ENCODE measurements at regions not wholly inside any gene's neighbourhood (a gene's known extent, or its start where the extent isn't known, plus 50 kb on each side); places are given as distances from the start of the nearest gene placed in this dataset.

DNA sequence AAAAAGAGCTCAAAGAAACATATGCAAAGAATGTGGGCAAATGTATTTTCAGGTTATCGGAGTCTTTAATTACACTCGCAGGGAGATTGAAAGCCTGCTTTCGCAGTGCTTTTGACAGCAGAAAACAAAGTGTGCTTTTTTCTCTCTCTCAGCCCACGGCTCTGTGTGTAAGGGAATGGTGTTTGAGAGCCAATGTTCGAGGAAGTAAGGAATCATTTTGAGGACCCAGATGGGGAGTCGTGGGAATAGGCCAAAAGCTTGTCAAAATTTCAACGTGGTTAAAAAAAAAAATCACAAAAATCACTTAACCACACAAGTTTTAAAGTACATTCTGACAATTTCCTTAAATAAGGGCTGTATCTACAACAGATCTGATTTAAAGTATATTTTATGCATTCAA lies 197.1 kb upstream of the IRS2 start:
- no peak for TF ChIP-seq JUNB (IDR thresholded peaks at IDR 0.05; ENCODE audit: unreplicated experiment)
- Mint-ChIP-seq H3K9me3 (no peaks in the 10 kb centered on the region), H3K4me1 (no peaks in the 10 kb centered on the region), H3K36me3 (ENCODE audit: low read depth) (no peaks in the 10 kb centered on the region), H3K27ac (no peak overlapping the region), H3K27me3 (ENCODE audit: insufficient read depth, low read depth, poor library complexity) (peaks cover 2% of the 10 kb centered on the region), H3K4me3 (no peak overlapping the region)
- H3K27me3 ChIP-seq (ENCODE audit: insufficient read depth): no peaks in the 10 kb centered on the region
- no peak overlapping the region for H2AFZ ChIP-seq
- H3K9me2 ChIP-seq (ENCODE audit: insufficient read depth): no peaks in the 10 kb centered on the region; the same call in 1 of the 2 replicates
- H3K4me3 ChIP-seq: no peak overlapping the region
- H3K27ac ChIP-seq (ENCODE audit: low read depth): no peak overlapping the region
- no peak overlapping the region for H3K4me2 ChIP-seq
- H3F3A ChIP-seq (replicated peaks; ENCODE audit: low read depth): no peaks in the 10 kb centered on the region
- ATAC-seq (no peak), DNase-seq (ENCODE audit: low spot score) (no peak)
- H3K36me3 ChIP-seq (ENCODE audit: insufficient read depth): no peaks in the 10 kb centered on the region
- H4K20me1 ChIP-seq (replicated peaks; ENCODE audit: insufficient read depth): no peaks in the 10 kb centered on the region
- no peaks in the 10 kb centered on the region for H3K4me1 ChIP-seq (ENCODE audit: insufficient read depth)
- H3K79me2 ChIP-seq (replicated peaks; ENCODE audit: insufficient read depth): no peaks in the 10 kb centered on the region

DNA sequence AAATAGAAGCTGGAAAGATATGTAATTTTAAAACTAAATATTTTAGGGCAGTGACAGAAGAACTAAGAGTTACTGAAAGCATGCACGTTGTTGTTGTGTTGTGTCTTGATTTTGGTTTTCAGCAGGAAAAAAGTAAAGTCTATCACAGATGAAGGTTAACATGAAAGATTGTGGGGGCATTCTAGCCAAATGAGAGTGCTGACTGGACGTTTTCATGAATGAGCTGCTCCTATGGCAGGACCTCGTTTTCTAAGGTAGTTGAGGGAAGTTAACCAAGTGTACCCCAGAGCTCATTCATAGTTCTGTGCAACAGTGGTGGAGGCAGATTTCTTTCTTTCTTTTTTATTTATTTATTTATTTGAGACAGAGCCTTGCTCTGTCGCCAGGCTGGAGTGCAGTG lies 194.6 kb upstream of the IRS2 start:
- no peaks in the 10 kb centered on the region for H3K79me2 ChIP-seq (replicated peaks; ENCODE audit: insufficient read depth)
- no peak overlapping the region for H3K4me3 ChIP-seq
- H3K27me3 ChIP-seq (ENCODE audit: insufficient read depth): no peaks in the 10 kb centered on the region
- H3K4me2 ChIP-seq: no peak overlapping the region
- H3K4me3 Mint-ChIP-seq: no peak overlapping the region
- H4K20me1 ChIP-seq (replicated peaks; ENCODE audit: insufficient read depth): no peaks in the 10 kb centered on the region
- no peaks in the 10 kb centered on the region for H3K4me1 ChIP-seq (ENCODE audit: insufficient read depth)
- H3F3A ChIP-seq (replicated peaks; ENCODE audit: low read depth): no peaks in the 10 kb centered on the region
- TF ChIP-seq, protein P1, sequence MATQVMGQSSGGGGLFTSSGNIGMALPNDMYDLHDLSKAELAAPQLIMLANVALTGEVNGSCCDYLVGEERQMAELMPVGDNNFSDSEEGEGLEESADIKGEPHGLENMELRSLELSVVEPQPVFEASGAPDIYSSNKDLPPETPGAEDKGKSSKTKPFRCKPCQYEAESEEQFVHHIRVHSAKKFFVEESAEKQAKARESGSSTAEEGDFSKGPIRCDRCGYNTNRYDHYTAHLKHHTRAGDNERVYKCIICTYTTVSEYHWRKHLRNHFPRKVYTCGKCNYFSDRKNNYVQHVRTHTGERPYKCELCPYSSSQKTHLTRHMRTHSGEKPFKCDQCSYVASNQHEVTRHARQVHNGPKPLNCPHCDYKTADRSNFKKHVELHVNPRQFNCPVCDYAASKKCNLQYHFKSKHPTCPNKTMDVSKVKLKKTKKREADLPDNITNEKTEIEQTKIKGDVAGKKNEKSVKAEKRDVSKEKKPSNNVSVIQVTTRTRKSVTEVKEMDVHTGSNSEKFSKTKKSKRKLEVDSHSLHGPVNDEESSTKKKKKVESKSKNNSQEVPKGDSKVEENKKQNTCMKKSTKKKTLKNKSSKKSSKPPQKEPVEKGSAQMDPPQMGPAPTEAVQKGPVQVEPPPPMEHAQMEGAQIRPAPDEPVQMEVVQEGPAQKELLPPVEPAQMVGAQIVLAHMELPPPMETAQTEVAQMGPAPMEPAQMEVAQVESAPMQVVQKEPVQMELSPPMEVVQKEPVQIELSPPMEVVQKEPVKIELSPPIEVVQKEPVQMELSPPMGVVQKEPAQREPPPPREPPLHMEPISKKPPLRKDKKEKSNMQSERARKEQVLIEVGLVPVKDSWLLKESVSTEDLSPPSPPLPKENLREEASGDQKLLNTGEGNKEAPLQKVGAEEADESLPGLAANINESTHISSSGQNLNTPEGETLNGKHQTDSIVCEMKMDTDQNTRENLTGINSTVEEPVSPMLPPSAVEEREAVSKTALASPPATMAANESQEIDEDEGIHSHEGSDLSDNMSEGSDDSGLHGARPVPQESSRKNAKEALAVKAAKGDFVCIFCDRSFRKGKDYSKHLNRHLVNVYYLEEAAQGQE (IDR thresholded peaks at IDR 0.05; ENCODE audit: unreplicated experiment): no peak
- TF ChIP-seq JUNB (IDR thresholded peaks at IDR 0.05; ENCODE audit: unreplicated experiment) (no peak), CREB1 (CRISPR knock-in tag; IDR thresholded peaks at IDR 0.05; ENCODE audit: low read depth) (no peak), ZNF331 (CRISPR knock-in tag; IDR thresholded peaks at IDR 0.05; ENCODE audit: low read depth) (no peak), NANOG (IDR thresholded peaks at IDR 0.05; ENCODE audit: borderline replicate concordance) (no peak), POLR2AphosphoS5 (IDR thresholded peaks at IDR 0.05; ENCODE audit: low read depth) (no peak)
- TF ChIP-seq, protein P2, sequence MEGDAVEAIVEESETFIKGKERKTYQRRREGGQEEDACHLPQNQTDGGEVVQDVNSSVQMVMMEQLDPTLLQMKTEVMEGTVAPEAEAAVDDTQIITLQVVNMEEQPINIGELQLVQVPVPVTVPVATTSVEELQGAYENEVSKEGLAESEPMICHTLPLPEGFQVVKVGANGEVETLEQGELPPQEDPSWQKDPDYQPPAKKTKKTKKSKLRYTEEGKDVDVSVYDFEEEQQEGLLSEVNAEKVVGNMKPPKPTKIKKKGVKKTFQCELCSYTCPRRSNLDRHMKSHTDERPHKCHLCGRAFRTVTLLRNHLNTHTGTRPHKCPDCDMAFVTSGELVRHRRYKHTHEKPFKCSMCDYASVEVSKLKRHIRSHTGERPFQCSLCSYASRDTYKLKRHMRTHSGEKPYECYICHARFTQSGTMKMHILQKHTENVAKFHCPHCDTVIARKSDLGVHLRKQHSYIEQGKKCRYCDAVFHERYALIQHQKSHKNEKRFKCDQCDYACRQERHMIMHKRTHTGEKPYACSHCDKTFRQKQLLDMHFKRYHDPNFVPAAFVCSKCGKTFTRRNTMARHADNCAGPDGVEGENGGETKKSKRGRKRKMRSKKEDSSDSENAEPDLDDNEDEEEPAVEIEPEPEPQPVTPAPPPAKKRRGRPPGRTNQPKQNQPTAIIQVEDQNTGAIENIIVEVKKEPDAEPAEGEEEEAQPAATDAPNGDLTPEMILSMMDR (conservative IDR thresholded peaks at IDR 0.05; ENCODE audit: low read depth in 2 of 2): no peak
- TF ChIP-seq, protein P3, sequence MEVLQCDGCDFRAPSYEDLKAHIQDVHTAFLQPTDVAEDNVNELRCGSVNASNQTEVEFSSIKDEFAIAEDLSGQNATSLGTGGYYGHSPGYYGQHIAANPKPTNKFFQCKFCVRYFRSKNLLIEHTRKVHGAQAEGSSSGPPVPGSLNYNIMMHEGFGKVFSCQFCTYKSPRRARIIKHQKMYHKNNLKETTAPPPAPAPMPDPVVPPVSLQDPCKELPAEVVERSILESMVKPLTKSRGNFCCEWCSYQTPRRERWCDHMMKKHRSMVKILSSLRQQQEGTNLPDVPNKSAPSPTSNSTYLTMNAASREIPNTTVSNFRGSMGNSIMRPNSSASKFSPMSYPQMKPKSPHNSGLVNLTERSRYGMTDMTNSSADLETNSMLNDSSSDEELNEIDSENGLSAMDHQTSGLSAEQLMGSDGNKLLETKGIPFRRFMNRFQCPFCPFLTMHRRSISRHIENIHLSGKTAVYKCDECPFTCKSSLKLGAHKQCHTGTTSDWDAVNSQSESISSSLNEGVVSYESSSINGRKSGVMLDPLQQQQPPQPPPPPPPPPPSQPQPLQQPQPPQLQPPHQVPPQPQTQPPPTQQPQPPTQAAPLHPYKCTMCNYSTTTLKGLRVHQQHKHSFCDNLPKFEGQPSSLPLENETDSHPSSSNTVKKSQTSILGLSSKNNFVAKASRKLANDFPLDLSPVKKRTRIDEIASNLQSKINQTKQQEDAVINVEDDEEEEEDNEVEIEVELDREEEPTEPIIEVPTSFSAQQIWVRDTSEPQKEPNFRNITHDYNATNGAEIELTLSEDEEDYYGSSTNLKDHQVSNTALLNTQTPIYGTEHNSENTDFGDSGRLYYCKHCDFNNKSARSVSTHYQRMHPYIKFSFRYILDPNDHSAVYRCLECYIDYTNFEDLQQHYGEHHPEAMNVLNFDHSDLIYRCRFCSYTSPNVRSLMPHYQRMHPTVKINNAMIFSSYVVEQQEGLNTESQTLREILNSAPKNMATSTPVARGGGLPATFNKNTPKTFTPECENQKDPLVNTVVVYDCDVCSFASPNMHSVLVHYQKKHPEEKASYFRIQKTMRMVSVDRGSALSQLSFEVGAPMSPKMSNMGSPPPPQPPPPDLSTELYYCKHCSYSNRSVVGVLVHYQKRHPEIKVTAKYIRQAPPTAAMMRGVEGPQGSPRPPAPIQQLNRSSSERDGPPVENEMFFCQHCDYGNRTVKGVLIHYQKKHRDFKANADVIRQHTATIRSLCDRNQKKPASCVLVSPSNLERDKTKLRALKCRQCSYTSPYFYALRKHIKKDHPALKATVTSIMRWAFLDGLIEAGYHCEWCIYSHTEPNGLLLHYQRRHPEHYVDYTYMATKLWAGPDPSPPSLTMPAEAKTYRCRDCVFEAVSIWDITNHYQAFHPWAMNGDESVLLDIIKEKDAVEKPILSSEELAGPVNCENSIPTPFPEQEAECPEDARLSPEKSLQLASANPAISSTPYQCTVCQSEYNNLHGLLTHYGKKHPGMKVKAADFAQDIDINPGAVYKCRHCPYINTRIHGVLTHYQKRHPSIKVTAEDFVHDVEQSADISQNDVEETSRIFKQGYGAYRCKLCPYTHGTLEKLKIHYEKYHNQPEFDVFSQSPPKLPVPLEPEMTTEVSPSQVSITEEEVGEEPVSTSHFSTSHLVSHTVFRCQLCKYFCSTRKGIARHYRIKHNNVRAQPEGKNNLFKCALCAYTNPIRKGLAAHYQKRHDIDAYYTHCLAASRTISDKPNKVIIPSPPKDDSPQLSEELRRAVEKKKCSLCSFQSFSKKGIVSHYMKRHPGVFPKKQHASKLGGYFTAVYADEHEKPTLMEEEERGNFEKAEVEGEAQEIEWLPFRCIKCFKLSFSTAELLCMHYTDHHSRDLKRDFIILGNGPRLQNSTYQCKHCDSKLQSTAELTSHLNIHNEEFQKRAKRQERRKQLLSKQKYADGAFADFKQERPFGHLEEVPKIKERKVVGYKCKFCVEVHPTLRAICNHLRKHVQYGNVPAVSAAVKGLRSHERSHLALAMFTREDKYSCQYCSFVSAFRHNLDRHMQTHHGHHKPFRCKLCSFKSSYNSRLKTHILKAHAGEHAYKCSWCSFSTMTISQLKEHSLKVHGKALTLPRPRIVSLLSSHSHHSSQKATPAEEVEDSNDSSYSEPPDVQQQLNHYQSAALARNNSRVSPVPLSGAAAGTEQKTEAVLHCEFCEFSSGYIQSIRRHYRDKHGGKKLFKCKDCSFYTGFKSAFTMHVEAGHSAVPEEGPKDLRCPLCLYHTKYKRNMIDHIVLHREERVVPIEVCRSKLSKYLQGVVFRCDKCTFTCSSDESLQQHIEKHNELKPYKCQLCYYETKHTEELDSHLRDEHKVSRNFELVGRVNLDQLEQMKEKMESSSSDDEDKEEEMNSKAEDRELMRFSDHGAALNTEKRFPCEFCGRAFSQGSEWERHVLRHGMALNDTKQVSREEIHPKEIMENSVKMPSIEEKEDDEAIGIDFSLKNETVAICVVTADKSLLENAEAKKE (CRISPR knock-in tag; IDR thresholded peaks at IDR 0.05): no peak
- TF ChIP-seq, protein P4, sequence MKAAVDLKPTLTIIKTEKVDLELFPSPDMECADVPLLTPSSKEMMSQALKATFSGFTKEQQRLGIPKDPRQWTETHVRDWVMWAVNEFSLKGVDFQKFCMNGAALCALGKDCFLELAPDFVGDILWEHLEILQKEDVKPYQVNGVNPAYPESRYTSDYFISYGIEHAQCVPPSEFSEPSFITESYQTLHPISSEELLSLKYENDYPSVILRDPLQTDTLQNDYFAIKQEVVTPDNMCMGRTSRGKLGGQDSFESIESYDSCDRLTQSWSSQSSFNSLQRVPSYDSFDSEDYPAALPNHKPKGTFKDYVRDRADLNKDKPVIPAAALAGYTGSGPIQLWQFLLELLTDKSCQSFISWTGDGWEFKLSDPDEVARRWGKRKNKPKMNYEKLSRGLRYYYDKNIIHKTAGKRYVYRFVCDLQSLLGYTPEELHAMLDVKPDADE (IDR thresholded peaks at IDR 0.05): no peak
- ATAC-seq (no peak), DNase-seq (ENCODE audit: low spot score) (no peak)
- no peaks in the 10 kb centered on the region; the same call in 1 of the 2 replicates for H3K9me2 ChIP-seq (ENCODE audit: insufficient read depth)
- H3K27ac ChIP-seq (ENCODE audit: low read depth): no peak overlapping the region
- peaks cover 3% of the 10 kb centered on the region for H3K27me3 Mint-ChIP-seq (ENCODE audit: insufficient read depth, low read depth, poor library complexity)
- H3K4me1 Mint-ChIP-seq: no peaks in the 10 kb centered on the region
- no peaks in the 10 kb centered on the region for H3K9me3 Mint-ChIP-seq
- H3K36me3 ChIP-seq (ENCODE audit: insufficient read depth): no peaks in the 10 kb centered on the region
- no peak overlapping the region for H3K27ac Mint-ChIP-seq
- H2AFZ ChIP-seq: no peak overlapping the region
- H3K36me3 Mint-ChIP-seq (ENCODE audit: low read depth): no peaks in the 10 kb centered on the region
